GM21367 (cell line): ENCODE measurements at regions not wholly inside any gene's neighbourhood (a gene's known extent, or its start where the extent isn't known, plus 50 kb on each side); places are given as distances from the start of the nearest gene placed in this dataset.
"Not testable (repeated sequence)": the region's sequence is repeated elsewhere in the genome, so short reads cannot be mapped to it uniquely, and the experiment has no call there.

Experiments used
- ATAC-seq: cut with Tn5 transposase; IDR thresholded peaks from one replicate; pipeline ENCODE4 v1.9.1; 2021; ENCODE audit not compliant: unreplicated experiment

DNA sequence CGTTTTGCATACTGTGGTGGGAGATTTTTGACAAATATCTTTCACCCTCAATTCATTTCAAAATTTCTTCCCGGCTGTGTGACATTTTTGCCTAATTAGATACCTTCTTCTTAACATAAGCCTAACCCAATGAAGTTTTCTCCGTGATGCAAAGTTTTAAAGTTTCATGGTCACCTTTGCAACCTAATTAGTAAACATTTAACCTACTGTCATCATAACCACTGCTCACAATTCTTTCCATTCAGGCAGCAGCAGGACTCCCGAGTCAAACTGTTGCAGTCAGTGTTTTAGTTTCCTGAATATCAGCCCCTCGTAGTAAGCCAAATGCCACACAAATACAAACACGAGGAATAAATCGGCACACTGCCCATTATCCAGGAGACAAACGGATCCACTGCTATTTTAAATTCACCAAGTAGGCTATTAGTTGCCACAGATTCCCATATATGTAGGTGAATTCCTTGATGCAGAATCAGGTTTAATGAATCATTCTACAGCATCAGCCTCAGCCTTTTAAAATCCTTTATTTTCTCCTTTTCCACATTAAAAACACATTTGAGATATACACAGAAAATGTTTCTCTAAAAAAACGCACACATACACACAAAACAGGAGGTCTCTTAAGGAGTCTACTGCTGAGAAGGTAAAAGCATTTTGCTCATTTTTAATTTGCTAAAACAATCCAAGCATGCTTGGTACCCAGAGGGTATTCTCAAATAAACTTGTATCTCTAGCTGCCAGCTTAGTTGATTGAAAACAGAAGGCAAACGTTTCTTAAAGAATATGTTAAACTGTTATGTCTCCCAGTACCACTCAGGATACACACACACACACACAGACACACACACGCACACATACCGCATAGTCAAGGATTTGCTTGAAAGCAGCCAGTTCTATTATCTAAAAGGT is 106.5 kb upstream of the KCTD1 start:
- no peak for ATAC-seq

GRCh38 chr18:26653943-26654615 is 105.7 kb upstream of the KCTD1 start:
- ATAC-seq, result no peak

DNA sequence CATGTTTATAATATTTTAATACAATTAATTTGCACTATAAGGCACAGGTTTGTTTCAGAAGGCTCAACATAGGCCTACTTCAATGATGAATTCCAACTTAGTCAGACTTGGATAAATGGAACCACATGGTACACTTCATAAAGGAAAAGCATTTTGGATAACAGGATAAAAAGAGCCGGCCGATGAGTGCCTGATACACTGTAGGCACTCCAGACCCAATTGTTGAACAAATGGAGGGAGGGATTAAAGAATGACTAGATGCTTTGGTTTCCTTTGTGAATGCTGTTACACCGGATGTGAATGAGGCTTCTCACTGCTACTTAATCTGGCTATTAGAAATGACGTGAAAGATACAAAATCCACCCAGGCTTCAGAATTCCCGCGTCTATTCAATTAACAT is 104.1 kb upstream of the KCTD1 start:
- no peak for ATAC-seq

- no peak for ATAC-seq
Observed at GRCh38 chr18:26650310-26651268, 102.2 kb upstream of the KCTD1 start.

GRCh38 chr18:26649193-26649543 is 100.8 kb upstream of the KCTD1 start:
- ATAC-seq, result no peak

GRCh38 chr18:26648509-26649192 is 100.3 kb upstream of the KCTD1 start:
- no peak for ATAC-seq

- ATAC-seq, result no peak
Observed at GRCh38 chr18:26646901-26647300, 98.5 kb upstream of the KCTD1 start.

- ATAC-seq, result no peak
Observed at GRCh38 chr18:26642440-26643348, 94.3 kb upstream of the KCTD1 start.

DNA sequence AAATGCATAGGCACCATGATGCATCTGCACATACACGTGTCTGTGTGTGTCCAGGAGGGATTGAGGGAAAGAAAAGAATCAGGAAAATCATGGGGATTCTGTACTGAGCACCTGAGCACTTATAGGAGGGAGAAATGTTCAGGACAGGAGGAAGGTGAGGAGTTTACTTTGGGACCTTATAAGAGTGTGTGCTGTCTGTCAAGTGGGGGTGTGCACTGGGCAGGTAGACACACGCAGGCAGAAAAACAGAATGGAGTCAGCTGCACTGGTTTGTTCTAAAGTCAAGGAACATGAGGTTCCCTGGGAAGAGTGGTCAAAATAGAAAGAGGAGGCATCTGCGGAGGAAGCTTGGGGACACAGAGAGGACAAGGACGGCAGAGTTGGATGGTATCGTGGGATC is 92.2 kb upstream of the KCTD1 start:
- no peak for ATAC-seq

- ATAC-seq, result no peak
Observed at GRCh38 chr18:26639149-26639548, 90.8 kb upstream of the KCTD1 start.

GRCh38 chr18:26637983-26638382 is 89.6 kb upstream of the KCTD1 start:
- ATAC-seq, result no peak

GRCh38 chr18:26637324-26637723 is 89.0 kb upstream of the KCTD1 start:
- no peak for ATAC-seq

GRCh38 chr18:26635466-26635865 is 87.1 kb upstream of the KCTD1 start:
- ATAC-seq, result no peak

DNA sequence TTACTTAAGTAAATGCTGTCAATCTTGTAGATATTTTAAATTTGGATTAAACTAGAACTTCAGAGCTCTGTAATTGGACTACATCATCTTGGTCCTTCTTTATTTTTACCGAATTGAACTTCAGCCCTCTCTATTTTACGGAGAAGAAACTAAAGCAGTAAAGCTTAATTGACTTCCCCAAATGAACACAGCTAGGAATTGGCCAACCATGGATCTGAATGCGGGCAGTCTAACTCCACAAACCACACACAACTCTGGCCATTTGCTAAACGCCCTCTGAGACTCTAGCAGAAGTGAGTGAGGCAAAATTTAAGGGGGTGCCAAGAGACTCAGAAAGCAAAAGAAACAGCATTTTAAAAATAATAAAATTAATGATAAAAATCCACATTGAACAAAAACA is 86.3 kb upstream of the KCTD1 start:
- no peak for ATAC-seq

DNA sequence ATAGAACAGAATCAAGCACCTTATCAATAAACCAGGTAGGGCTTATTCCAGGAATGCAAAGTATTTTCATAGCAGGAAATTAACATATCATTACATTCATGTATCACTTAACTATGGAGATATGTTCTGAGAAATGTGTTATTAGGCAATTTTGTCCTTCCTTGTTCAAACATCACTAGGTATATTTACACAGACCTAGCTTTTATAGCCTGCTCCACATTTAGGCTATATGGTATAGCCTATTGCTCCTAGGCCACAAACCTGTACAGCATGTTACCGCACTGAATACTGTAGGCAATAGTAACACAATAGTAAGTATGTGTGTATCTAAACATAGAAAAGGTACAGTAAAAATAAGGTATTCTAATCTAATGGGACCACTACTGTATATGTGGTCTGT is 82.8 kb upstream of the KCTD1 start:
- no peak for ATAC-seq

- no peak for ATAC-seq
Observed at GRCh38 chr18:26630596-26630995, 82.2 kb upstream of the KCTD1 start.

GRCh38 chr18:26628017-26628416 is 79.7 kb upstream of the KCTD1 start:
- ATAC-seq, result no peak

DNA sequence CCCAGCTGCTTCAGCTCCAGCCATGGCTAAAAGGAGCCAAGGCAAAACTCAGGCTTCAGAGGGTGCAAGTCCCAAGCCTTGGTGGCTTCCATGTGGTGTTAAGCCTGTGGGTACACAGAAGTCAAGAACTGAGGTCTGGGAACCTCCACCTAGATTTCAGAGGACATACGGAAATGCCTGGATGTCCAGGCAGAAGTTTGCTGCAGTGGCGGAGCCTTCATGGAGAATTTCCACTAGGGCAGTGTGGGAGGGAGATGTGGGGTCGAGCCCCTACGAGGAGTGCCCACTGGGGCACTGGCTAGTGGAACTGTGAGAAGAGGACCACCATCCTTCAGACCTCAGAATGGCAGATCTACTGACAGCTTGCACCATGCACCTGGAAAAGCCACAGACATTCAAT is 76.1 kb upstream of the KCTD1 start:
- ATAC-seq, result no peak

DNA sequence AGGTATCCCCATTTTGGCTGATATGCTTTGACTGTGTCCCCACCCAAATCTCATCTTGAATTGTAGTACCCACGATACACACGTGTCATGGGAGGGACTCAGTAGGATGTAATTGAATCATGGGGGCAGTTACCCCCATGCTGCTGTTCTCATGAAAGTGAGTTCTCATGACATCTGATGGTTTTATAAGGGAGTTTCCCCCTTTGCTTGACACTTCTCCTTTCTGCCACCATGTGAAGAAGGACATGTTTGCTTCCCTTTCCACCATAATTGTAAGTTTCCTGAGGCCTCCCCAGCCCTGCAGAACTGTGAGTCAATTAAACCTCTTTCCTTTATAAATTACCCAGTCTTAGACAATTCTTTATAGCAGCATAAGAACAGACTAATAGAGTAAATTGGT is 75.0 kb upstream of the KCTD1 start:
- not testable (repeated sequence) for ATAC-seq
